ENCODE measurements at regions not wholly inside any gene's neighbourhood (a gene's known extent, or its start where the extent isn't known, plus 50 kb on each side); places are given as distances from the start of the nearest gene placed in this dataset.

DNA sequence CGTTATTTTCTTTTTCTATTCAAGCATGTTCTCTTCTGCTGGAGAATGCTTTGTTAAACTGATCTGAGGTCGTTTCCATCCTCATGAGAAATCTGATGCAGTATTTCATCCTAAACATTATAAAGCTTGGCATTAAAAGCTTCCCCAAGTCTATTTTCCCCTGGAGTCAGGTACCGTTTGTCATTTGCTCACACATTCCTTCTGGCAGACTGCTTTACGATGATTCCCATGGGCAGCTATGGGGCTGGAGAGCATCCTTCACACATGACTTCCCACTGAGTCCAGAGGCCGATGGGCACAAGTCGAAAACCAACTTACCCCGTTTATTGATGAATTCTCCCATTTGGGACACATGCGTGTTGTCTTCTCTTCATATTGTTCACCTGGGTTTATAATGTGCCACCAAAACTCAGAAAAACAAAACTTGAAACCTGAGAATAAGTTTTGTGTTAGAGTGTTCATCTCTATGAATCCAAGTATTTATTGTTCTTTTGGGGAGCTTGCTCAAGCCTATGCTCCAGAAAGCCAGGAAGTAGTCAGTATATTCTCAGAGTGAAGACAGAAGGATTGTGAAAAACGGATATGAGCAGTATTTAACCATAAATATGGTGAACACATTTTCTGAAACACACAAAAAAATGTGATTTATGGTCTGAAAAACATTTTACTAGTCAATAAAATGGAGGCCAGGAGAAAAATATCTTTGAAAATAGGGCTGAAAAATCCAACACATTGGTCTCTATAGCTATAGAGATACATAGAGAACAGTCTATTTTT, 298.8 kb upstream of the NOCT start:
- Histone ChIP-seq H3K9ac (ENCODE audit: low read depth in 1 of 3, low read length in 3 of 3) (no peak overlapping the region), H3K27me3 (ENCODE audit: control insufficient read depth in 3 of 3, insufficient read depth in 3 of 3, low read length in 3 of 3) (no peaks in the 10 kb centered on the region), H3K27ac (ENCODE audit: low read depth, low read length) (no peak overlapping the region), H3K36me3 (ENCODE audit: control insufficient read depth in 3 of 3, insufficient read depth in 3 of 3, low read length in 3 of 3) (no peaks in the 10 kb centered on the region), H3K9me3 (ENCODE audit: control insufficient read depth in 3 of 3, low read length in 3 of 3) (no peaks in the 10 kb centered on the region), H3K4me1 (ENCODE audit: control insufficient read depth in 3 of 3, insufficient read depth in 3 of 3, low read length in 3 of 3) (no peaks in the 10 kb centered on the region), H3K4me3 (ENCODE audit: low read length in 3 of 3) (no peak overlapping the region)

DNA sequence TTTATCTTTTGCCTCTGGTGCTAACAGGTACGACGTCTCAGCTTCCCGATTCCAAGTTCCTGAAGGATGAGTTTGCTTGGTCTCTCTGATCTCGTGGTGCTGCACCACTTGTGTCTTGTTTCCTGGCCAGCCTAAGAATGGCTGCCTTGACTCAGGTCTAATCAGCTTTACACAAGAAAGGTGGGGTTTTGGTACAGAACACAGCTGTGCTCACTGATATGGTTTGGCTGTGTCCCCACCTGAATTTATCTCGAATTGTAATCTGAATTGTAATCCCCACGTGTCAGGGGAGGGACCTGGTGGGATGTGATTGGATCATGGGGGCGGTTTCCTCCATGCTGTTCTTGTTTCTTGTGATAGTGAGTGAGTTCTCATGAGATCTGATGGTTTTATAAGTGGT, 305.3 kb upstream of the NOCT start:
- Histone ChIP-seq H3K4me3 (ENCODE audit: low read length in 3 of 3) (no peak overlapping the region), H3K9ac (ENCODE audit: low read depth in 1 of 3, low read length in 3 of 3) (no peak overlapping the region), H3K27me3 (ENCODE audit: control insufficient read depth in 3 of 3, insufficient read depth in 3 of 3, low read length in 3 of 3) (no peaks in the 10 kb centered on the region), H3K4me1 (ENCODE audit: control insufficient read depth in 3 of 3, insufficient read depth in 3 of 3, low read length in 3 of 3) (no peaks in the 10 kb centered on the region), H3K36me3 (ENCODE audit: control insufficient read depth in 3 of 3, insufficient read depth in 3 of 3, low read length in 3 of 3) (no peaks in the 10 kb centered on the region), H3K27ac (ENCODE audit: low read depth, low read length) (no peak overlapping the region), H3K9me3 (ENCODE audit: control insufficient read depth in 3 of 3, low read length in 3 of 3) (no peaks in the 10 kb centered on the region)

DNA sequence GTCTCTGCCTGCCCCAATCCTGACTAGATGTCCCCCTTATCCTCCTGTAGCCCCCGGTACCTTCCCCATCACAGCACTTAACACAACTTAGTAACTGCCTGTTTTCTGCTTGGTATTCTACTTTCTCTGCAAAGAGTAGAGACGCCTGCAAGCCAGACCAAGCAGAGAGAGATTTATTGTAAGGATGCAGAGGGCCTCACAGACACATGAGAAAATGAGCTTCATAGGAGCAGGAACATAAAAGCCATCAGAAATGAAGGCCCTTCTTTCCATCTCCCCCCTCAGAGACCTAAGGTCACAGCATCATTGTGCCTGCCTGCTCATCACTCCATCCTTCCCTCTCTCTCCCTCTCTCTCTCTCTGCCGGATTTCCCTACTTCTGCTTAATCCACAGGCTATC, 305.7 kb upstream of the NOCT start:
- no peak overlapping the region for H3K27ac ChIP-seq (ENCODE audit: low read depth, low read length)
- H3K9me3 ChIP-seq (ENCODE audit: control insufficient read depth in 3 of 3, low read length in 3 of 3), result no peaks in the 10 kb centered on the region

DNA sequence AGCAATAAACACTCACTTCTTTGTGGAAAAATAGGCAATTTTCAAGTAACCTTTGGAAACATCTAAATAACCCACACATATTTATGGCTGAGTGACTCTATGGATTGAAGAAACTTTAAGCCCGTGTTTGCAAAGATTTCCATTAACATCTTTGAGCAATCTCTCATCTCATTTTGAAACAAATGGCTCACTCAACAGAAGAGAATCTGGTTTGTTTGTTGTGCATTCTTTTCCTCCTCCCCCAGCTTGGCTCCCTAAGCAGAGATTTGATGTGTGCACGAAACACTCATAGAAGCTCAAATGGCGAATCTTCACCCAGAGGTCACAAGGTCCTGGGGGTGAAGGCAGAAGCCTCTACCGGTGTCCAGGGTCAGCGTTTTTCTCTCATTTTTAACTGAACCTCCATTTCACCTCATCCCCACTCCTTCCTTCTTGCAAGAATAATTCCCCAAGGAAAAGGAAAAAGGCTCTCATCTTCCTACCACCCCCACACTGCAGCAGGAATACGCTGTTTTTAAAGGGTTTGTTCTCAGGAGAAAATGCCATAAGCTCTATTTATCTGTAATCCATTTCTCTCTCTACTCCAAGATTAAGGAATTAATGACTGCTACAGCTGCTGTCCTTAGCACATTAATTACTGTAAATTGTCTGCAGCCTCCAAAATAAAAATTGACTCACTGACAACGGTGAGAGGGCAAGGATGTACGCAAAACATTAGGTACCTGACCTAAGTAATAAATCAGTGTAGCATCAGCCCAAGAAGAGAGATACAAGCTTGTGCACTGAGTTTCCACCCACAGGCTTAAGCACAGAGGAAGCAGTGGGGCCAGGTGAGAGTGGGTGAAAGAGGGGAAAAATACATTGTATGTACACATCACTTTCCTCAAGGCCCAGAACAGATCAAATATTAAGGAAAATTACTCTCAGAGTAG, 307.6 kb upstream of the NOCT start:
- no peaks in the 10 kb centered on the region for H3K27me3 ChIP-seq (ENCODE audit: control insufficient read depth in 3 of 3, insufficient read depth in 3 of 3, low read length in 3 of 3)
- no peak overlapping the region for H3K9ac ChIP-seq (ENCODE audit: low read depth in 1 of 3, low read length in 3 of 3)
- H3K36me3 ChIP-seq (ENCODE audit: control insufficient read depth in 3 of 3, insufficient read depth in 3 of 3, low read length in 3 of 3), result no peaks in the 10 kb centered on the region
- H3K4me3 ChIP-seq (ENCODE audit: low read length in 3 of 3), result no peak overlapping the region
- H3K27ac ChIP-seq (ENCODE audit: low read depth, low read length), result no peak overlapping the region
- H3K9me3 ChIP-seq (ENCODE audit: control insufficient read depth in 3 of 3, low read length in 3 of 3), result no peaks in the 10 kb centered on the region
- no peaks in the 10 kb centered on the region for H3K4me1 ChIP-seq (ENCODE audit: control insufficient read depth in 3 of 3, insufficient read depth in 3 of 3, low read length in 3 of 3)

More for the DNA sequence above, 305.7 kb upstream of the NOCT start:
- Histone ChIP-seq H3K4me3 (ENCODE audit: low read length in 3 of 3) (no peak overlapping the region), H3K9ac (ENCODE audit: low read depth in 1 of 3, low read length in 3 of 3) (no peak overlapping the region), H3K36me3 (ENCODE audit: control insufficient read depth in 3 of 3, insufficient read depth in 3 of 3, low read length in 3 of 3) (no peaks in the 10 kb centered on the region), H3K4me1 (ENCODE audit: control insufficient read depth in 3 of 3, insufficient read depth in 3 of 3, low read length in 3 of 3) (no peaks in the 10 kb centered on the region), H3K27me3 (ENCODE audit: control insufficient read depth in 3 of 3, insufficient read depth in 3 of 3, low read length in 3 of 3) (no peaks in the 10 kb centered on the region)

DNA sequence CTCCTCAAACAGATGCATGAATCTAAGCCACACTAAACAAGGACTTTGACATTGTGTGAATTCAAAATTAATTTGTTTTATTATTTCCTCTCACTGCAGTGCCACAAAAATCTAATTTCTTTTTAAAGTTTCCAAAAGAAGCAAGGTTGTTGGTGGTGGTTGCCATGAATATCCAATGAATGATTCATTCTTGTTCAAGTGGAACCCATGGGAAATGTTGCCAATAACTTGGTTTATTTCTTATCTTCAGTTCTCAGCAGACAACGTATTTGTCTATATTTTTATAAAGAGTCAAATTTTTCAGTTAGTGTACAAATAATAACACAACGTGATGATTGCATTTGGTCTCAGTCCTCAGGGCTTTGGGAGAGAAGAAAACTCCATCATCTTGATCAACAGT, 309.4 kb upstream of the NOCT start:
- no peaks in the 10 kb centered on the region for H3K4me1 ChIP-seq (ENCODE audit: control insufficient read depth in 3 of 3, insufficient read depth in 3 of 3, low read length in 3 of 3)
- H3K36me3 ChIP-seq (ENCODE audit: control insufficient read depth in 3 of 3, insufficient read depth in 3 of 3, low read length in 3 of 3), result no peaks in the 10 kb centered on the region
- no peak overlapping the region for H3K4me3 ChIP-seq (ENCODE audit: low read length in 3 of 3)
- H3K27me3 ChIP-seq (ENCODE audit: control insufficient read depth in 3 of 3, insufficient read depth in 3 of 3, low read length in 3 of 3), result no peaks in the 10 kb centered on the region
- no peak overlapping the region for H3K27ac ChIP-seq (ENCODE audit: low read depth, low read length)
- no peak overlapping the region for H3K9ac ChIP-seq (ENCODE audit: low read depth in 1 of 3, low read length in 3 of 3)
- H3K9me3 ChIP-seq (ENCODE audit: control insufficient read depth in 3 of 3, low read length in 3 of 3), result no peaks in the 10 kb centered on the region

DNA sequence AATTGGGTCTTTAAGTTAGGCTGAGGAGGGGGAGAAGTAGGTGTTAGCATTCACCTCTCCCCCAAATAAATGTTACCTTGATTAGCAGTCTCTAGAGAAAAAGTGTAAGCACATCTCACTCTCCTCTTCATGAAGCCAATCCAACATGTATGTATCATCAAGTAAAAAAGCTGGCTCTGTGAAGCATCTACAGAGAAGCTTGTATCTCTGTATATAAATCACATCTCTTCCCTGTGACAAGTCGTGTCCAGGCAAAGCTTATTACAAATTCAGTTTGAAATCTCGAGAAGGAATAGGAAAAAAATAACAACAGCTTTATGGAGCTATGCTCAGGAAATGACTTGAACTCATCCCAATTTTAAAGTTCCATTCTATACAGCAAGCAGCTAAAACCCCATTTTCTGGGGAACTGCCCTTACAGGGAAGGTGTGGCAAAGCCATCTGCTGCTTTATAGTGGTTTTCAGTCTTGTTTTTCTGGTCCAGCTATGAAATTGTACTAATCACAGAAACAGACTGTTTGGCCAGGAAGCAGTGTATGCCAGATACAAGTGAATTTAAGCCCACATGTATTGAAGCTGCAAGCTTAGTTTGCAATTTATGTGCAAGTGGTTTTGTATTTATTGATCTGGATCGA, 313.3 kb upstream of the NOCT start:
- no peaks in the 10 kb centered on the region for H3K9me3 ChIP-seq (ENCODE audit: control insufficient read depth in 3 of 3, low read length in 3 of 3)
- no peaks in the 10 kb centered on the region for H3K4me1 ChIP-seq (ENCODE audit: control insufficient read depth in 3 of 3, insufficient read depth in 3 of 3, low read length in 3 of 3)
- no peak overlapping the region for H3K4me3 ChIP-seq (ENCODE audit: low read length in 3 of 3)
- H3K36me3 ChIP-seq (ENCODE audit: control insufficient read depth in 3 of 3, insufficient read depth in 3 of 3, low read length in 3 of 3), result no peaks in the 10 kb centered on the region
- no peak overlapping the region for H3K9ac ChIP-seq (ENCODE audit: low read depth in 1 of 3, low read length in 3 of 3)
- no peak overlapping the region for H3K27ac ChIP-seq (ENCODE audit: low read depth, low read length)
- no peaks in the 10 kb centered on the region for H3K27me3 ChIP-seq (ENCODE audit: control insufficient read depth in 3 of 3, insufficient read depth in 3 of 3, low read length in 3 of 3)

DNA sequence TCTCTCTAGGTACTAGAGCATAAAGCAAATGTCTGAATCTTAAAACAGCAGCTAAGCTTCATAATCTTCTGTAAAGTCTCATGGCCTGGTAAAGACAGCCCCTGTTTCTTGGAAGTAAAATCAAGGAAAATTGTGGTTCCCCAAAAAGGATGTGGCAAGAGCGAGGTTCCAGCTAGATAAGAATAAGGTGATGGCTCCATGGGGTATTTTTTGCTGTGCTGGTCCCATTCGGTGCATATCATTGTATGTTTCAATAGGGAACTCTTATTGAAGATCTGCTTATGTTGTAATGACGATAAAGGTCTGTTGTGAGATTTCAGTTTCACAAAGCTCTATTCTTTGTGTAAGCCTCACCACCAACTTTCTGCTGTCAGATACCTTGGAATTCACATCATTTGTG, 316.9 kb upstream of the NOCT start:
- H3K4me3 ChIP-seq (ENCODE audit: low read length in 3 of 3), result no peak overlapping the region
- no peak overlapping the region for H3K27ac ChIP-seq (ENCODE audit: low read depth, low read length)
- no peaks in the 10 kb centered on the region for H3K9me3 ChIP-seq (ENCODE audit: control insufficient read depth in 3 of 3, low read length in 3 of 3)
- no peaks in the 10 kb centered on the region for H3K4me1 ChIP-seq (ENCODE audit: control insufficient read depth in 3 of 3, insufficient read depth in 3 of 3, low read length in 3 of 3)
- H3K9ac ChIP-seq (ENCODE audit: low read depth in 1 of 3, low read length in 3 of 3), result no peak overlapping the region
- no peaks in the 10 kb centered on the region for H3K36me3 ChIP-seq (ENCODE audit: control insufficient read depth in 3 of 3, insufficient read depth in 3 of 3, low read length in 3 of 3)
- H3K27me3 ChIP-seq (ENCODE audit: control insufficient read depth in 3 of 3, insufficient read depth in 3 of 3, low read length in 3 of 3), result no peaks in the 10 kb centered on the region

DNA sequence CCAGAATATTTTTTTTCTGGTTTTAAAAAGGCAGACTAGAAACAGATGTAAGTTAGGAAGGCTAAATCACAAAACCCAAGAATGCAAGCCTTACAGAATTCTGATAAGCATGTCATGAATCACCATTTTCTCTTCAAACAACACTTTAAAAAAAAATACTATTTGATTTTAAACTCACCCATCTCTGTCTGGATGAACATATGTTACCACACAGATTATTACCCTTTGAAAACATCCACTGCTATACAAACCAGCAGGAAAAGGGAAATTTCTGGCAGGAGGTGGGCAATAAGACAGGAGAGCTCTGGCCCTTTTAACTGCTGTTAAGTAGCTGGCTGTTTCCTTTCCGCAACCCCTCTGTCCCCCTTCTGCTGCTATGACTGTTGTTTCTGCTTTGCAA, 317.7 kb upstream of the NOCT start:
- H3K27ac ChIP-seq (ENCODE audit: low read depth, low read length), result no peak overlapping the region
- H3K9me3 ChIP-seq (ENCODE audit: control insufficient read depth in 3 of 3, low read length in 3 of 3), result no peaks in the 10 kb centered on the region
- no peak overlapping the region for H3K9ac ChIP-seq (ENCODE audit: low read depth in 1 of 3, low read length in 3 of 3)
- H3K27me3 ChIP-seq (ENCODE audit: control insufficient read depth in 3 of 3, insufficient read depth in 3 of 3, low read length in 3 of 3), result no peaks in the 10 kb centered on the region
- no peaks in the 10 kb centered on the region for H3K4me1 ChIP-seq (ENCODE audit: control insufficient read depth in 3 of 3, insufficient read depth in 3 of 3, low read length in 3 of 3)
- no peaks in the 10 kb centered on the region for H3K36me3 ChIP-seq (ENCODE audit: control insufficient read depth in 3 of 3, insufficient read depth in 3 of 3, low read length in 3 of 3)
- no peak overlapping the region for H3K4me3 ChIP-seq (ENCODE audit: low read length in 3 of 3)

DNA sequence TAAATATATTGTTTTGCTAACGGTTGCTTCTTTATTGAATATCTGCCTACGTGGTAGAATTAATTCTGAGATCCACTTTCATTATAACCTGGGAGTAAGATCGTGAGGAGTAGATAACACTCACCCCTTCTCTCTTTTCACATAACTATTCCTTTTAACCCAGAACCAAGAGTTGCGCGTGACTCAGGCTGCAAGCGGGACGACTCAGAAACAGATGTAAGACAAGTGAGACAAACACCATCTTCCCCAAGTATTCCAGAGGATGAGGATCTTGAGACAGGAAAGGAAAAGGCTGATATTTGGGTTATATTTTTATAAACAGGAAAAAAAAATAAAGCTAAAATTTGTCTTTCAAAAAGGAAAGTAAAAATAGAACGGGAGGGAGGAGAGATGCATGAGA, 318.8 kb upstream of the NOCT start:
- Histone ChIP-seq H3K9ac (ENCODE audit: low read depth in 1 of 3, low read length in 3 of 3) (no peak overlapping the region), H3K27me3 (ENCODE audit: control insufficient read depth in 3 of 3, insufficient read depth in 3 of 3, low read length in 3 of 3) (no peaks in the 10 kb centered on the region), H3K36me3 (ENCODE audit: control insufficient read depth in 3 of 3, insufficient read depth in 3 of 3, low read length in 3 of 3) (no peaks in the 10 kb centered on the region), H3K27ac (ENCODE audit: low read depth, low read length) (no peak overlapping the region), H3K4me1 (ENCODE audit: control insufficient read depth in 3 of 3, insufficient read depth in 3 of 3, low read length in 3 of 3) (no peaks in the 10 kb centered on the region), H3K9me3 (ENCODE audit: control insufficient read depth in 3 of 3, low read length in 3 of 3) (no peaks in the 10 kb centered on the region), H3K4me3 (ENCODE audit: low read length in 3 of 3) (no peak overlapping the region)

DNA sequence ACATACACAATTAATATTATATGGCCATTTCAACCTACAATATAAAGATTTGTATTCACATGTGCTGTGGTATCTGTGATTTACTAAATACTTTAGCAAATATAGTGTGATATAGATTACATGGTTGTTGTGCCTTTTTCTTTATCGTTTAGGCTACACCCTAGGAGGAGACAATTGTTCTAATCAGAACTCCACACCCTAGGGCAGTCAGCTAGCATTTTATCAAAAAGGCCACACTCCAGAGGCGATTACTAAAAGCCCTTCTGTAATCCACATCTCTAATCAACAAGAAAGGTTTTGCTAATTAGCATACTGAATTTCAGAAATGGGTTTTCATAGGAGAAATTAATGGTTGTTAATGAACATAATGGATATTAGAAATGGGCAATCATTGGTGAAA, 319.5 kb upstream of the NOCT start:
- Histone ChIP-seq H3K9ac (ENCODE audit: low read depth in 1 of 3, low read length in 3 of 3) (no peak overlapping the region), H3K27me3 (ENCODE audit: control insufficient read depth in 3 of 3, insufficient read depth in 3 of 3, low read length in 3 of 3) (no peaks in the 10 kb centered on the region), H3K9me3 (ENCODE audit: control insufficient read depth in 3 of 3, low read length in 3 of 3) (no peaks in the 10 kb centered on the region), H3K4me3 (ENCODE audit: low read length in 3 of 3) (no peak overlapping the region), H3K36me3 (ENCODE audit: control insufficient read depth in 3 of 3, insufficient read depth in 3 of 3, low read length in 3 of 3) (no peaks in the 10 kb centered on the region), H3K4me1 (ENCODE audit: control insufficient read depth in 3 of 3, insufficient read depth in 3 of 3, low read length in 3 of 3) (no peaks in the 10 kb centered on the region), H3K27ac (ENCODE audit: low read depth, low read length) (no peak overlapping the region)
